ENCODE measurements at regions not wholly inside any gene's neighbourhood (a gene's known extent, or its start where the extent isn't known, plus 50 kb on each side); places are given as distances from the start of the nearest gene placed in this dataset.
"Not testable (repeated sequence)": the region's sequence is repeated elsewhere in the genome, so short reads cannot be mapped to it uniquely, and the experiment has no call there.

GRCh38 chr7:79984210-79984609, 150.4 kb upstream of the GNAI1 start:
- Mint-ChIP-seq H3K36me3 (no peaks in the 10 kb centered on the region), H3K4me3 (no peak overlapping the region), H3K4me1 (no peaks in the 10 kb centered on the region), H3K27ac (no peak overlapping the region), H3K9me3 (peaks cover 6% of the 10 kb centered on the region)
- ATAC-seq (no peak), DNase-seq (ENCODE audit: low spot score in 2 of 2) (no peak)

GRCh38 chr7:79982141-79982770, 152.4 kb upstream of the GNAI1 start:
- no peak for DNase-seq (ENCODE audit: low spot score in 2 of 2)
- H3K36me3 Mint-ChIP-seq: no peaks in the 10 kb centered on the region
- peaks cover 6% of the 10 kb centered on the region for H3K9me3 Mint-ChIP-seq

GRCh38 chr7:79980376-79980775, 154.3 kb upstream of the GNAI1 start:
- no peaks in the 10 kb centered on the region for H3K4me1 Mint-ChIP-seq
- H3K27ac Mint-ChIP-seq: no peak overlapping the region
- DNase-seq (ENCODE audit: low spot score in 2 of 2) (no peak), ATAC-seq (no peak)
- H3K9me3 Mint-ChIP-seq: peaks cover 6% of the 10 kb centered on the region
- no peak overlapping the region for H3K4me3 Mint-ChIP-seq
- H3K36me3 Mint-ChIP-seq: no peaks in the 10 kb centered on the region

More at GRCh38 chr7:79982141-79982770, 152.4 kb upstream of the GNAI1 start:
- H3K4me1 Mint-ChIP-seq: no peaks in the 10 kb centered on the region
- H3K4me3 Mint-ChIP-seq: no peak overlapping the region
- no peak overlapping the region for H3K27ac Mint-ChIP-seq
- no peak for ATAC-seq

- Mint-ChIP-seq H3K27ac (no peak overlapping the region), H3K4me1 (no peaks in the 10 kb centered on the region), H3K4me3 (no peak overlapping the region), H3K9me3 (peaks cover 6% of the 10 kb centered on the region), H3K36me3 (no peaks in the 10 kb centered on the region)
- ATAC-seq: no peak
- DNase-seq (ENCODE audit: low spot score in 2 of 2): no peak
These were observed 155.2 kb upstream of the GNAI1 start for GRCh38 chr7:79979437-79979836.

- ATAC-seq (no peak), DNase-seq (ENCODE audit: low spot score in 2 of 2) (no peak)
- Mint-ChIP-seq H3K4me1 (no peaks in the 10 kb centered on the region), H3K9me3 (peaks cover 2% of the 10 kb centered on the region), H3K4me3 (no peak overlapping the region), H3K36me3 (no peaks in the 10 kb centered on the region), H3K27ac (no peak overlapping the region)
These were observed 157.2 kb upstream of the GNAI1 start for GRCh38 chr7:79977481-79977880.

- H3K27ac Mint-ChIP-seq; H3K9me3 Mint-ChIP-seq; H3K4me3 Mint-ChIP-seq; H3K36me3 Mint-ChIP-seq; ATAC-seq; DNase-seq (ENCODE audit: low spot score in 2 of 2); H3K4me1 Mint-ChIP-seq: not testable (repeated sequence)
These were observed 158.0 kb upstream of the GNAI1 start for GRCh38 chr7:79976711-79977020.

GRCh38 chr7:79975986-79976710, 158.5 kb upstream of the GNAI1 start:
- not testable (repeated sequence) for H3K4me1 Mint-ChIP-seq; H3K27ac Mint-ChIP-seq; H3K36me3 Mint-ChIP-seq; H3K9me3 Mint-ChIP-seq; ATAC-seq; DNase-seq (ENCODE audit: low spot score in 2 of 2); H3K4me3 Mint-ChIP-seq

- H3K4me3 Mint-ChIP-seq: no peak overlapping the region
- DNase-seq (ENCODE audit: low spot score in 2 of 2) (no peak), ATAC-seq (no peak)
- no peak overlapping the region for H3K27ac Mint-ChIP-seq
- H3K9me3 Mint-ChIP-seq: peaks cover 8% of the 10 kb centered on the region
- no peaks in the 10 kb centered on the region for H3K4me1 Mint-ChIP-seq
- no peaks in the 10 kb centered on the region for H3K36me3 Mint-ChIP-seq
These were observed 161.2 kb upstream of the GNAI1 start for GRCh38 chr7:79973455-79973854.

- H3K4me1 Mint-ChIP-seq: no peaks in the 10 kb centered on the region
- H3K9me3 Mint-ChIP-seq: peaks cover 8% of the 10 kb centered on the region
- DNase-seq (ENCODE audit: low spot score in 2 of 2) (no peak), ATAC-seq (no peak)
- no peak overlapping the region for H3K27ac Mint-ChIP-seq
- H3K36me3 Mint-ChIP-seq: no peaks in the 10 kb centered on the region
- no peak overlapping the region for H3K4me3 Mint-ChIP-seq
These were observed 163.6 kb upstream of the GNAI1 start for GRCh38 chr7:79971058-79971457.

GRCh38 chr7:79968894-79969293, 165.7 kb upstream of the GNAI1 start:
- no peak overlapping the region for H3K27ac Mint-ChIP-seq
- no peak overlapping the region for H3K4me3 Mint-ChIP-seq
- DNase-seq (ENCODE audit: low spot score in 2 of 2) (no peak), ATAC-seq (no peak)
- H3K36me3 Mint-ChIP-seq: no peaks in the 10 kb centered on the region
- peaks cover 11% of the 10 kb centered on the region for H3K9me3 Mint-ChIP-seq
- H3K4me1 Mint-ChIP-seq: no peaks in the 10 kb centered on the region

- H3K4me3 Mint-ChIP-seq: no peak overlapping the region
- H3K36me3 Mint-ChIP-seq: no peaks in the 10 kb centered on the region
- H3K4me1 Mint-ChIP-seq: no peaks in the 10 kb centered on the region
- ATAC-seq: no peak
- no peak for DNase-seq (ENCODE audit: low spot score in 2 of 2)
- peaks cover 13% of the 10 kb centered on the region for H3K9me3 Mint-ChIP-seq
- H3K27ac Mint-ChIP-seq: no peak overlapping the region
These were observed 166.5 kb upstream of the GNAI1 start for GRCh38 chr7:79968077-79968648.

- DNase-seq (ENCODE audit: low spot score in 2 of 2): no peak
- Mint-ChIP-seq H3K4me3 (no peak overlapping the region), H3K9me3 (peaks cover 13% of the 10 kb centered on the region), H3K4me1 (no peaks in the 10 kb centered on the region), H3K36me3 (no peaks in the 10 kb centered on the region), H3K27ac (no peak overlapping the region)
- no peak for ATAC-seq
These were observed 168.7 kb upstream of the GNAI1 start for GRCh38 chr7:79965946-79966345.

- no peak for DNase-seq (ENCODE audit: low spot score in 2 of 2)
- no peaks in the 10 kb centered on the region for H3K4me1 Mint-ChIP-seq
- no peak overlapping the region for H3K27ac Mint-ChIP-seq
- H3K36me3 Mint-ChIP-seq: no peaks in the 10 kb centered on the region
- peaks cover 12% of the 10 kb centered on the region for H3K9me3 Mint-ChIP-seq
- ATAC-seq: no peak
- no peak overlapping the region for H3K4me3 Mint-ChIP-seq
These were observed 170.2 kb upstream of the GNAI1 start for GRCh38 chr7:79964463-79964862.

GRCh38 chr7:79953130-79953529, 181.5 kb upstream of the GNAI1 start:
- H3K4me1 Mint-ChIP-seq: no peaks in the 10 kb centered on the region
- H3K4me3 Mint-ChIP-seq: no peak overlapping the region
- no peaks in the 10 kb centered on the region for H3K36me3 Mint-ChIP-seq

GRCh38 chr7:79952399-79952798, 182.2 kb upstream of the GNAI1 start:
- Mint-ChIP-seq H3K9me3 (peaks cover 14% of the 10 kb centered on the region), H3K4me3 (no peak overlapping the region), H3K27ac (no peak overlapping the region), H3K4me1 (no peaks in the 10 kb centered on the region), H3K36me3 (no peaks in the 10 kb centered on the region)
- no peak for ATAC-seq
- no peak for DNase-seq (ENCODE audit: low spot score in 2 of 2)

More at GRCh38 chr7:79953130-79953529, 181.5 kb upstream of the GNAI1 start:
- no peak for DNase-seq (ENCODE audit: low spot score in 2 of 2)
- Mint-ChIP-seq H3K27ac (no peak overlapping the region), H3K9me3 (peaks cover 10% of the 10 kb centered on the region)
- no peak for ATAC-seq

GRCh38 chr7:79951415-79951814, 183.2 kb upstream of the GNAI1 start:
- no peak for ATAC-seq
- Mint-ChIP-seq H3K9me3 (peaks cover 16% of the 10 kb centered on the region), H3K4me1 (no peaks in the 10 kb centered on the region), H3K4me3 (no peak overlapping the region), H3K27ac (no peak overlapping the region), H3K36me3 (no peaks in the 10 kb centered on the region)
- DNase-seq (ENCODE audit: low spot score in 2 of 2): no peak

Data from stimulated activated effector memory CD8-positive, alpha-beta T cell treated with anti-CD3 and anti-CD28 coated beads, Interleukin-12 subunit alpha, Interleukin-12 subunit beta, amount 100 ng/mL, for 72 hours (primary cell).